Astrocyte (in vitro differentiated cells and primary cell): ENCODE measurements at regions not wholly inside any gene's neighbourhood (a gene's known extent, or its start where the extent isn't known, plus 50 kb on each side); places are given as distances from the start of the nearest gene placed in this dataset.

Experiments
- CTCF ChIP-seq: IDR thresholded peaks from 2 replicates; pipeline ENCODE4 v1.5.1; 2011; ENCODE audit warnings: low read depth, mild to moderate bottlenecking, inconsistent platforms, low read length, moderate library complexity; ENCODE audit not compliant: insufficient read depth
- EZH2 ChIP-seq: IDR thresholded peaks from 2 replicates; pipeline ENCODE4 v1.6.1; 2012; ENCODE audit warnings: mild to moderate bottlenecking, low read length, inconsistent platforms; ENCODE audit not compliant: insufficient read depth

- no peak for TF ChIP-seq CTCF
- no peak for TF ChIP-seq EZH2
Measured at GRCh38 chr6:166849749-166850183, 106.6 kb downstream of the RNASET2 start.
